GM12875 (cell line): ENCODE measurements at regions not wholly inside any gene's neighbourhood (a gene's known extent, or its start where the extent isn't known, plus 50 kb on each side); places are given as distances from the start of the nearest gene placed in this dataset.

Source experiments
- H3K4me3 ChIP-seq: one replicate; pipeline ENCODE4 v1.5.1; 2011; ENCODE audit warnings: low read depth, low read length, control low read depth
- TF ChIP-seq, protein P1 (sequence below): IDR thresholded peaks from 2 replicates; pipeline ENCODE4 v1.5.1; 2011; ENCODE audit warnings: low read depth, mild to moderate bottlenecking, control low read depth, inconsistent platforms, low read length, moderate library complexity, borderline replicate concordance; ENCODE audit not compliant: insufficient read depth

DNA sequence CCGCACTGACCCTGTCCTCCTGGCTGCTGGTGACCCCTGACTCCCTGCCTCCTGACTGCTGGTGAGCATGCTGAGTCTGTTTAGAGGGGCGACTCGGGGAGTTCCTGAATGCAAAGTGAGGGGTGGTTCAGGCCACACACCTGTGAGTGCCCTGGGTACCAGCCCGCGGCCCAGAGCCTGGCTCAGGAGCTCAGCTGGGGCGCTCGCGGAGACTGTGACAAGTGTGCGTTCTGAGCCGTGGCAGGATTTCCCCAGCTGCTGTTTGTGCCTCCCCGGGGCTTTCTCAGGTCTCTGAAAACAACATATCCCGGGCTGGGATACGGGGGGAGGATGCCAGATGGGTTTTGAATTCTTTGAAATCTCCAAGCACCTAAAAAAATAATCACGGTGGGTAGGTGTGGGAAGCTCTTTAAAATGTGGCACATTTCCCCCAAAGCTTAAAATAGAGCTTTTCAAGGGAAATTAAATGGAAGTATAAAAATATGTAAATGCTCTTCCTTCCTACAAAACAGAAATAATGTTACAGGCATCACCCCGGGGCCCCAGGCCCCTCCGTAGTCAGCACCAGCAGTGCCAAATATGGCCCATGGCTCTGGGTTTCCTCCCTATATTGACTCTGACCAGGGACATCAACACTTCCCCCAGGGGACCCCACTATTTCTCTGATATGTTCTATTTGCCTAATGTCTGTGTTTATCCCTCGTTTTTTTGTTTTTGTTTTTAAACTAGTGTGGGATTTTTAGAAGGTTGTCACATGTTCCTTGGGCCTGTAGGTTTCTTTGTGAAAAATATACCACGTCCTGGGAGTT lies 49.9 kb upstream of the TAGAP start:
- TF ChIP-seq, protein P1, sequence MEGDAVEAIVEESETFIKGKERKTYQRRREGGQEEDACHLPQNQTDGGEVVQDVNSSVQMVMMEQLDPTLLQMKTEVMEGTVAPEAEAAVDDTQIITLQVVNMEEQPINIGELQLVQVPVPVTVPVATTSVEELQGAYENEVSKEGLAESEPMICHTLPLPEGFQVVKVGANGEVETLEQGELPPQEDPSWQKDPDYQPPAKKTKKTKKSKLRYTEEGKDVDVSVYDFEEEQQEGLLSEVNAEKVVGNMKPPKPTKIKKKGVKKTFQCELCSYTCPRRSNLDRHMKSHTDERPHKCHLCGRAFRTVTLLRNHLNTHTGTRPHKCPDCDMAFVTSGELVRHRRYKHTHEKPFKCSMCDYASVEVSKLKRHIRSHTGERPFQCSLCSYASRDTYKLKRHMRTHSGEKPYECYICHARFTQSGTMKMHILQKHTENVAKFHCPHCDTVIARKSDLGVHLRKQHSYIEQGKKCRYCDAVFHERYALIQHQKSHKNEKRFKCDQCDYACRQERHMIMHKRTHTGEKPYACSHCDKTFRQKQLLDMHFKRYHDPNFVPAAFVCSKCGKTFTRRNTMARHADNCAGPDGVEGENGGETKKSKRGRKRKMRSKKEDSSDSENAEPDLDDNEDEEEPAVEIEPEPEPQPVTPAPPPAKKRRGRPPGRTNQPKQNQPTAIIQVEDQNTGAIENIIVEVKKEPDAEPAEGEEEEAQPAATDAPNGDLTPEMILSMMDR: no peak
- H3K4me3 ChIP-seq: no peak overlapping the region
